HCT116 (cell line): ENCODE measurements at regions not wholly inside any gene's neighbourhood (a gene's known extent, or its start where the extent isn't known, plus 50 kb on each side); places are given as distances from the start of the nearest gene placed in this dataset.

Source experiments
- ATAC-seq: fragments of 200-7000 bp; cut with Tn5 transposase; 2 replicates; pipeline ENCODE4 v1.9.1; 2020; ENCODE audit warnings: mild to moderate bottlenecking, moderate library complexity
- BruUV-seq: library from RNA; stranded (reverse); fragments of 400-500 nt; replicated peaks from 2 replicates; lab custom pipeline; 2021; lab: Mats Ljungman, UMichigan
- CTCF ChIA-PET: fragments of 300-600 bp; sonication (Branson Sonifier 250); formaldehyde crosslinking; loops from one replicate; lab custom pipeline; 2021; ENCODE audit warnings: antibody characterized with exemption; lab: Charles Lee
- POLR2A ChIA-PET: fragments of 300-600, 350-600 bp; sonication (Branson Sonifier 250); formaldehyde crosslinking; loops from one replicate; lab custom pipeline; 2021; ENCODE audit warnings: antibody characterized with exemption; lab: Charles Lee
- RAD21 ChIA-PET, 2 experiments: fragments of 300-600 bp; sonication (Branson Sonifier 250); formaldehyde crosslinking; loops; one replicate each; lab custom pipeline; 2023; ENCODE audit warnings: low total read pairs in 2 of 2; ENCODE audit not compliant: uncharacterized antibody in 2 of 2, unreplicated experiment in 2 of 2, low non-redundant PET in 1 of 2; lab: Charles Lee
- DNase-seq: peaks from one replicate; pipeline ENCODE4 v3.0.0-alpha.2; 2010; ENCODE audit warnings: low read depth, low spot score
- H2AFZ ChIP-seq: fragments of 200-600 bp; shearing (Covaris generic), sonication (generic); 2 replicates; pipeline ENCODE4 v1.6.1; 2017; ENCODE audit warnings: low read depth, mixed run types, mixed read lengths, antibody characterized with exemption, low read length; ENCODE audit not compliant: poor library complexity, severe bottlenecking
- H3K27ac ChIP-seq: 2 replicates; pipeline ENCODE4 v1.5.1; 2012; ENCODE audit warnings: low read depth, low read length
- H3K27me3 ChIP-seq: fragments of 200-600 bp; sonication (generic); 2 replicates; pipeline ENCODE4 v1.6.1; 2016; ENCODE audit warnings: mixed run types, low read length, mixed read lengths; ENCODE audit not compliant: insufficient read depth
- H3K36me3 ChIP-seq, 2 experiments: fragments of 200-500 bp in 1 of 2; fragments of 200-600 bp in 1 of 2; sonication (Bioruptor generic) in 1 of 2; sonication (generic) in 1 of 2; 2 replicates each; pipeline versions ENCODE4 v1.5.1 to v1.6.1; 2014 to 2016; ENCODE audit warnings: low read length in 2 of 2, inconsistent platforms in 1 of 2, mixed read lengths in 1 of 2, mixed run types in 1 of 2; ENCODE audit not compliant: insufficient read depth in 2 of 2, control insufficient read depth in 1 of 2
- H3K4me1 ChIP-seq, 2 experiments: fragments of 200-600 bp in 1 of 2; sonication (generic) in 1 of 2; 2 replicates each; pipeline versions ENCODE4 v1.5.1 to v1.6.1; 2012 to 2017; ENCODE audit warnings: low read length in 2 of 2, inconsistent platforms in 1 of 2, mild to moderate bottlenecking in 1 of 2, mixed read lengths in 1 of 2, mixed run types in 1 of 2, moderate library complexity in 1 of 2; ENCODE audit not compliant: insufficient read depth in 2 of 2, control insufficient read depth in 1 of 2
- H3K4me2 ChIP-seq: fragments of 200-600 bp; sonication (generic); 2 replicates; pipeline ENCODE4 v1.6.1; 2017; ENCODE audit warnings: mixed run types, low read length, mixed read lengths
- H3K4me3 ChIP-seq, 2 experiments: fragments of 200-600 bp in 1 of 2; sonication (generic) in 1 of 2; replicated peaks in 1 of 2; 2 replicates each; pipeline ENCODE4 v1.5.1; 2011 to 2016; ENCODE audit warnings: low read length in 2 of 2, control low read depth in 1 of 2, low read depth in 1 of 2, mild to moderate bottlenecking in 1 of 2, mixed read lengths in 1 of 2, mixed run types in 1 of 2
- H3K79me2 ChIP-seq: fragments of 200-600 bp; sonication (generic); 2 replicates; pipeline ENCODE4 v1.6.1; 2017; ENCODE audit warnings: mild to moderate bottlenecking, mixed run types, low read length, moderate library complexity, mixed read lengths; ENCODE audit not compliant: insufficient read depth
- H3K9ac ChIP-seq: fragments of 200-600 bp; sonication (generic); 2 replicates; pipeline ENCODE4 v1.6.1; 2016; ENCODE audit warnings: low read length, mixed read lengths
- H3K9me2 ChIP-seq: fragments of 200-600 bp; sonication (generic), shearing (Covaris generic); 2 replicates; pipeline ENCODE4 v1.6.1; 2017; ENCODE audit warnings: mixed run types, mild to moderate bottlenecking, moderate library complexity; ENCODE audit not compliant: insufficient read depth
- H3K9me3 ChIP-seq, 2 experiments: fragments of 200-500 bp in 1 of 2; fragments of 200-600 bp in 1 of 2; sonication (Bioruptor generic) in 1 of 2; sonication (generic) in 1 of 2; 2 replicates each; pipeline ENCODE4 v1.6.1; 2014 to 2017; ENCODE audit warnings: low read length in 2 of 2, mixed read lengths in 2 of 2, inconsistent platforms in 1 of 2, low read depth in 1 of 2, mild to moderate bottlenecking in 1 of 2, mixed run types in 1 of 2, moderate library complexity in 1 of 2; ENCODE audit not compliant: control insufficient read depth in 1 of 2, insufficient read depth in 1 of 2
- H4K20me1 ChIP-seq: fragments of 200-600 bp; sonication (generic), shearing (Covaris generic); 2 replicates; pipeline ENCODE4 v1.6.1; 2017; ENCODE audit warnings: mixed run types, mild to moderate bottlenecking, moderate library complexity; ENCODE audit not compliant: insufficient read depth
- CEBPB ChIP-seq: IDR thresholded peaks from 2 replicates; pipeline ENCODE4 v1.6.1; 2012; ENCODE audit warnings: low read depth
- EZH2 ChIP-seq: fragments of 200-600 bp; sonication (generic); IDR thresholded peaks from 2 replicates; pipeline ENCODE4 v1.6.1; 2017; ENCODE audit warnings: antibody characterized with exemption, mixed run types
- EZH2phosphoT487 ChIP-seq: fragments of 200-600 bp; IDR thresholded peaks from 2 replicates; pipeline ENCODE4 v1.6.1; 2018; ENCODE audit warnings: antibody characterized with exemption, borderline replicate concordance
- JUND ChIP-seq: IDR thresholded peaks from 2 replicates; pipeline ENCODE4 v1.6.1; 2012
- POLR2AphosphoS5 ChIP-seq: IDR thresholded peaks from 2 replicates; pipeline ENCODE4 v1.6.1; 2011; ENCODE audit warnings: mild to moderate bottlenecking, low read depth, low read length, moderate library complexity
- intact Hi-C: fragments of 100-400 bp; cut with micrococcal nuclease; formaldehyde crosslinking; loops from 2 replicates; pipeline ENCODE4 v1.10.0; 2022

- no peaks in the 10 kb centered on the region for H3K36me3 ChIP-seq
- no peaks in the 10 kb centered on the region; the same call in 1 of the 2 replicates for H4K20me1 ChIP-seq
- BruUV-seq = no TSS peak
- no peaks in the 10 kb centered on the region for H3K9me2 ChIP-seq
- RAD21 ChIA-PET = no interaction called here
- H3K9me3 ChIP-seq = no peaks in the 10 kb centered on the region
- H3K4me2 ChIP-seq = no peak overlapping the region
- H3K9ac ChIP-seq = no peak overlapping the region
- H3K27ac ChIP-seq = no peak overlapping the region
- DNase-seq = no peak
- POLR2A ChIA-PET = no interaction called here
- no peaks in the 10 kb centered on the region for H3K4me1 ChIP-seq
- no peak for ATAC-seq
- CTCF ChIA-PET = no interaction called here
- no peak for TF ChIP-seq POLR2AphosphoS5
- no peak for TF ChIP-seq CEBPB
- TF ChIP-seq JUND = no peak
- H3K4me3 ChIP-seq = no peak overlapping the region
- no peak overlapping the region for H2AFZ ChIP-seq
- H3K79me2 ChIP-seq = no peaks in the 10 kb centered on the region
- intact Hi-C loops = no loop called here
- H3K27me3 ChIP-seq = no peaks in the 10 kb centered on the region
Measured at GRCh38 chr4:133377286-133377685, 228.2 kb downstream of the PCDH10 start.

- ChIA-PET POLR2A (no interaction called here), CTCF (no interaction called here), RAD21 (no interaction called here)
- H3K36me3 ChIP-seq = no peaks in the 10 kb centered on the region
- no peaks in the 10 kb centered on the region for H3K9me3 ChIP-seq
- ATAC-seq = no peak
- H3K79me2 ChIP-seq = no peaks in the 10 kb centered on the region
- H3K9ac ChIP-seq = no peak overlapping the region
- no peaks in the 10 kb centered on the region for H3K27me3 ChIP-seq
- intact Hi-C loops = no loop called here
- no peak overlapping the region for H3K4me3 ChIP-seq
- no TSS peak for BruUV-seq
- no peak overlapping the region for H3K4me2 ChIP-seq
- no peaks in the 10 kb centered on the region for H3K9me2 ChIP-seq
- DNase-seq = no peak
- no peak for TF ChIP-seq EZH2
- TF ChIP-seq EZH2phosphoT487 = no peak
- no peaks in the 10 kb centered on the region for H3K4me1 ChIP-seq
- no peak overlapping the region for H3K27ac ChIP-seq
- no peak overlapping the region for H2AFZ ChIP-seq
- H4K20me1 ChIP-seq = no peaks in the 10 kb centered on the region
Measured at GRCh38 chr4:133372699-133373098, 223.6 kb downstream of the PCDH10 start.
